Endothelial cell of umbilical vein (primary cell): ENCODE measurements at regions not wholly inside any gene's neighbourhood (a gene's known extent, or its start where the extent isn't known, plus 50 kb on each side); places are given as distances from the start of the nearest gene placed in this dataset.

Source experiments
- CTCF ChIP-seq, 2 donors: IDR thresholded peaks; 1 replicate in 1 of 2; 2 replicates in 1 of 2; pipeline ENCODE4 v1.5.1; 2011; ENCODE audit warnings: low read length in 2 of 2, mild to moderate bottlenecking in 2 of 2, moderate library complexity in 2 of 2, control low read depth in 1 of 2, inconsistent platforms in 1 of 2, low read depth in 1 of 2; ENCODE audit not compliant: insufficient read depth in 1 of 2; ENCODE audit errors: extremely low read depth in 1 of 2
- EZH2 ChIP-seq: IDR thresholded peaks from 2 replicates; pipeline ENCODE4 v1.6.1; 2012; ENCODE audit warnings: borderline replicate concordance, low read depth, mild to moderate bottlenecking, moderate library complexity, low read length, inconsistent platforms; ENCODE audit not compliant: severe bottlenecking
- FOS ChIP-seq: IDR thresholded peaks from 2 replicates; pipeline ENCODE4 v1.6.1; 2011; ENCODE audit warnings: mild to moderate bottlenecking, low read length, moderate library complexity, borderline replicate concordance; ENCODE audit not compliant: insufficient read depth
- JUN ChIP-seq: IDR thresholded peaks from 2 replicates; pipeline ENCODE4 v1.6.1; 2011; ENCODE audit warnings: borderline replicate concordance, low read depth; ENCODE audit not compliant: insufficient read length, insufficient read depth
- MAX ChIP-seq: IDR thresholded peaks from 2 replicates; pipeline ENCODE4 v1.6.1; 2011; ENCODE audit not compliant: insufficient read depth, insufficient read length
- MYC ChIP-seq: IDR thresholded peaks from one replicate; pipeline ENCODE4 v1.6.1; 2011; ENCODE audit warnings: mild to moderate bottlenecking, low read depth, low read length
- POLR2A ChIP-seq: IDR thresholded peaks from 2 replicates; pipeline ENCODE4 v1.6.1; 2012; ENCODE audit warnings: low read depth, mild to moderate bottlenecking, control low read depth, low read length
- POLR2AphosphoS5 ChIP-seq: IDR thresholded peaks from 2 replicates; pipeline ENCODE4 v1.6.1; 2012; ENCODE audit warnings: low read depth, mild to moderate bottlenecking, control low read depth, low read length, moderate library complexity; ENCODE audit not compliant: insufficient read depth

GRCh38 chrX:25166546-25166945 is 150.8 kb upstream of the ARX start:
- TF ChIP-seq POLR2AphosphoS5 (no peak), CTCF (IDR thresholded peaks at IDR 0.05; ENCODE audit: extremely low read depth in 1 of 2, insufficient read depth in 1 of 2, low read depth in 1 of 2, low read length in 2 of 2) (no peak), EZH2 (no peak), POLR2A (no peak), JUN (no peak), MAX (no peak), MYC (no peak), FOS (no peak)
